H9 (cell line): ENCODE measurements at regions not wholly inside any gene's neighbourhood (a gene's known extent, or its start where the extent isn't known, plus 50 kb on each side); places are given as distances from the start of the nearest gene placed in this dataset.

Experiments used
- DNase-seq: peaks from one replicate; pipeline ENCODE4 v3.0.0-alpha.2; 2017
- H2AFZ ChIP-seq: one replicate; pipeline ENCODE4 v1.6.1; 2013; ENCODE audit warnings: mild to moderate bottlenecking, low read length, control low read depth, moderate library complexity
- H2AK5ac ChIP-seq: 2 replicates; pipeline ENCODE4 v1.6.1; 2013; ENCODE audit warnings: low read length, control low read depth, mixed read lengths; ENCODE audit not compliant: insufficient read length
- H2BK120ac ChIP-seq: one replicate; pipeline ENCODE4 v1.6.1; 2013; ENCODE audit warnings: low read depth, mild to moderate bottlenecking, low read length, control low read depth, inconsistent platforms; ENCODE audit not compliant: poor library complexity, severe bottlenecking
- H2BK12ac ChIP-seq: 2 replicates; pipeline ENCODE4 v1.6.1; 2013; ENCODE audit warnings: low read length, control low read depth, mixed read lengths, low read depth; ENCODE audit not compliant: insufficient read length
- H2BK15ac ChIP-seq: 2 replicates; pipeline ENCODE4 v1.6.1; 2013; ENCODE audit warnings: low read depth, low read length, control low read depth
- H2BK20ac ChIP-seq: one replicate; pipeline ENCODE4 v1.6.1; 2013; ENCODE audit warnings: low read depth, mild to moderate bottlenecking, low read length, control low read depth, inconsistent platforms; ENCODE audit not compliant: poor library complexity, severe bottlenecking
- H2BK5ac ChIP-seq: 2 replicates; pipeline ENCODE4 v1.6.1; 2013; ENCODE audit warnings: low read length, control low read depth, mixed read lengths; ENCODE audit not compliant: insufficient read length
- H3K14ac ChIP-seq: 2 replicates; pipeline ENCODE4 v1.6.1; 2013; ENCODE audit warnings: low read length, control low read depth; ENCODE audit not compliant: insufficient read depth
- H3K18ac ChIP-seq: 2 replicates; pipeline ENCODE4 v1.6.1; 2013; ENCODE audit warnings: low read depth, mild to moderate bottlenecking, mixed read lengths, low read length, control low read depth; ENCODE audit not compliant: insufficient read length
- H3K23ac ChIP-seq: 2 replicates; pipeline ENCODE4 v1.6.1; 2013; ENCODE audit warnings: low read length, control low read depth, mixed read lengths, low read depth; ENCODE audit not compliant: insufficient read length
- H3K23me2 ChIP-seq: 2 replicates; pipeline ENCODE4 v1.6.1; 2013; ENCODE audit warnings: low read depth, mild to moderate bottlenecking, mixed read lengths, low read length, control low read depth; ENCODE audit not compliant: insufficient read length, poor library complexity, severe bottlenecking
- H3K27ac ChIP-seq: 2 replicates; pipeline ENCODE4 v1.5.1; 2013; ENCODE audit warnings: low read length, control low read depth, mixed read lengths, low read depth; ENCODE audit not compliant: insufficient read length
- H3K27me3 ChIP-seq: 2 replicates; pipeline ENCODE4 v1.6.1; 2013; ENCODE audit warnings: low read length, control low read depth, inconsistent platforms; ENCODE audit not compliant: insufficient read depth
- H3K4ac ChIP-seq: 2 replicates; pipeline ENCODE4 v1.6.1; 2013; ENCODE audit warnings: low read depth, mild to moderate bottlenecking, control low read depth, inconsistent platforms, low read length, moderate library complexity
- H3K4me1 ChIP-seq: 2 replicates; pipeline ENCODE4 v1.6.1; 2013; ENCODE audit warnings: low read length, control low read depth, inconsistent platforms; ENCODE audit not compliant: insufficient read depth
- H3K4me2 ChIP-seq: 2 replicates; pipeline ENCODE4 v1.6.1; 2013; ENCODE audit warnings: low read length, control low read depth, mixed read lengths; ENCODE audit not compliant: insufficient read length, insufficient read depth
- H3K56ac ChIP-seq: 2 replicates; pipeline ENCODE4 v1.6.1; 2013; ENCODE audit warnings: low read depth, mild to moderate bottlenecking, mixed read lengths, low read length, control low read depth; ENCODE audit not compliant: insufficient read length
- H3K79me1 ChIP-seq: 2 replicates; pipeline ENCODE4 v1.6.1; 2013; ENCODE audit warnings: low read depth, mild to moderate bottlenecking, moderate library complexity, low read length, control low read depth, inconsistent platforms; ENCODE audit not compliant: insufficient read depth, poor library complexity, severe bottlenecking
- H3K79me2 ChIP-seq: 2 replicates; pipeline ENCODE4 v1.6.1; 2013; ENCODE audit warnings: low read length, control low read depth, inconsistent platforms; ENCODE audit not compliant: insufficient read depth
- H3K9ac ChIP-seq: 2 replicates; pipeline ENCODE4 v1.6.1; 2013; ENCODE audit warnings: low read length, control low read depth, mixed read lengths; ENCODE audit not compliant: insufficient read length; ENCODE audit errors: extremely low read depth
- H3K9me3 ChIP-seq: one replicate; pipeline ENCODE4 v1.6.1; 2013; ENCODE audit warnings: low read depth, low read length, inconsistent platforms; ENCODE audit not compliant: control insufficient read depth
- H3T11ph ChIP-seq: one replicate; pipeline ENCODE4 v1.6.1; 2013; ENCODE audit warnings: mild to moderate bottlenecking, low read length, control low read depth, inconsistent platforms
- H4K20me1 ChIP-seq: one replicate; pipeline ENCODE4 v1.6.1; 2013; ENCODE audit not compliant: control insufficient read depth, insufficient read length, insufficient read depth
- H4K5ac ChIP-seq: 2 replicates; pipeline ENCODE4 v1.6.1; 2013; ENCODE audit warnings: low read depth, mild to moderate bottlenecking, mixed read lengths, low read length, control low read depth; ENCODE audit not compliant: insufficient read length
- H4K8ac ChIP-seq: replicated peaks from 2 replicates; pipeline ENCODE4 v1.6.1; 2013; ENCODE audit warnings: low read length, control low read depth, mixed read lengths, low read depth; ENCODE audit not compliant: insufficient read length
- H4K91ac ChIP-seq: 2 replicates; pipeline ENCODE4 v1.6.1; 2013; ENCODE audit warnings: low read depth, mild to moderate bottlenecking, moderate library complexity, mixed read lengths, low read length, control low read depth; ENCODE audit not compliant: insufficient read length
- H3K27ac Mint-ChIP-seq, 3 experiments: 2 replicates in 2 of 3; 3 replicates in 1 of 3; pipeline ENCODE4 v1.8.0; 2020 to 2021; ENCODE audit warnings: mixed read lengths in 3 of 3, mild to moderate bottlenecking in 1 of 3, moderate library complexity in 1 of 3
- H3K27me3 Mint-ChIP-seq: 2 replicates; pipeline ENCODE4 v1.8.0; 2021; ENCODE audit warnings: low read depth, mild to moderate bottlenecking, moderate library complexity, mixed read lengths
- H3K36me3 Mint-ChIP-seq, 3 experiments: 2 replicates in 2 of 3; 3 replicates in 1 of 3; pipeline ENCODE4 v1.8.0; 2020 to 2021; ENCODE audit warnings: low read depth in 3 of 3, mixed read lengths in 3 of 3; ENCODE audit not compliant: insufficient read depth in 1 of 3
- H3K4me1 Mint-ChIP-seq, 2 experiments: 2 replicates each; pipeline ENCODE4 v1.8.0; 2020; ENCODE audit warnings: mixed read lengths in 2 of 2
- H3K4me3 Mint-ChIP-seq, 2 experiments: 2 replicates in 1 of 2; 3 replicates in 1 of 2; pipeline ENCODE4 v1.8.0; 2020 to 2021; ENCODE audit warnings: mild to moderate bottlenecking in 2 of 2, mixed read lengths in 2 of 2, moderate library complexity in 1 of 2
- H3K9me3 Mint-ChIP-seq, 2 experiments: 2 replicates in 1 of 2; 3 replicates in 1 of 2; pipeline ENCODE4 v1.8.0; 2020; ENCODE audit warnings: mild to moderate bottlenecking in 2 of 2, mixed read lengths in 2 of 2, moderate library complexity in 1 of 2
- CTCF ChIP-seq: fragments of 200-600 bp; sonication (generic); conservative IDR thresholded peaks from 3 replicates; pipeline ENCODE4 v1.8.0; 2021; ENCODE audit warnings: antibody characterized with exemption, mild to moderate bottlenecking
- WGBS: extraction: QIAGEN DNeasy Blood & Tissue Kit; methylation state at CpG from one replicate; pipeline ENCODE4 v1.1.7; 2013; ENCODE audit warnings: missing lambda C conversion rate, low lambda C conversion rate, mixed read lengths; ENCODE audit not compliant: insufficient read length; ENCODE audit errors: extremely low coverage; 5-methylcytosine and 5-hydroxymethylcytosine counted together

GRCh38 chr3:13167829-13168228, 94.6 kb upstream of the IQSEC1 start:
- H3K79me2 ChIP-seq: no peaks in the 10 kb centered on the region
- no peak overlapping the region for H3K23ac ChIP-seq
- H3K9ac ChIP-seq: no peak overlapping the region
- Mint-ChIP-seq H3K36me3 (peaks cover 4 to 13% (median 7%) of the 10 kb centered on the region in 3 experiments), H3K27me3 (peaks cover 1% of the 10 kb centered on the region), H3K9me3 (peaks cover 19 to 24% of the 10 kb centered on the region in 2 experiments), H3K27ac (no peak overlapping the region), H3K4me3 (no peak overlapping the region), H3K4me1 (peaks cover 15 to 20% of the 10 kb centered on the region in 2 experiments)
- H4K8ac ChIP-seq: no peak overlapping the region
- H2BK5ac ChIP-seq: no peak overlapping the region
- no peak overlapping the region for H2BK20ac ChIP-seq
- no peaks in the 10 kb centered on the region for H3K27me3 ChIP-seq
- no peaks in the 10 kb centered on the region; the same call in 1 of the 2 replicates for H3K4me1 ChIP-seq
- no CpG with 5 or more reads among the region's 2 CpGs for WGBS
- no peak overlapping the region for H4K91ac ChIP-seq
- H3K56ac ChIP-seq: no peak overlapping the region
- no peak overlapping the region for H2BK120ac ChIP-seq
- H3K23me2 ChIP-seq: no peaks in the 10 kb centered on the region
- no peak overlapping the region for H2AK5ac ChIP-seq
- H3K18ac ChIP-seq: no peak overlapping the region
- H2BK12ac ChIP-seq: no peak overlapping the region
- H4K20me1 ChIP-seq: no peaks in the 10 kb centered on the region
- no peak overlapping the region for H4K5ac ChIP-seq
- no peak for DNase-seq
- H3K9me3 ChIP-seq: no peaks in the 10 kb centered on the region
- no peak overlapping the region for H2BK15ac ChIP-seq
- H3K79me1 ChIP-seq: no peaks in the 10 kb centered on the region
- no peak overlapping the region for H2AFZ ChIP-seq
- no peak overlapping the region for H3K27ac ChIP-seq
- no peak overlapping the region for H3K14ac ChIP-seq
- no peak for TF ChIP-seq CTCF
- H3T11ph ChIP-seq: no peak overlapping the region
- no peak overlapping the region for H3K4me2 ChIP-seq
- no peak overlapping the region for H3K4ac ChIP-seq
